Stimulated activated naive CD4-positive, alpha-beta T cell (primary cell): ENCODE measurements at regions not wholly inside any gene's neighbourhood (a gene's known extent, or its start where the extent isn't known, plus 50 kb on each side); places are given as distances from the start of the nearest gene placed in this dataset.
"Not testable (repeated sequence)": the region's sequence is repeated elsewhere in the genome, so short reads cannot be mapped to it uniquely, and the experiment has no call there.

Experiments used
- DNase-seq, 6 experiments: peaks; one replicate each; lab custom pipeline; 2025; lab: John Stamatoyannopoulos, UW

GRCh38 chr15:57878573-57878972, 172.1 kb downstream of the POLR2M start:
- no peak for DNase-seq

DNA sequence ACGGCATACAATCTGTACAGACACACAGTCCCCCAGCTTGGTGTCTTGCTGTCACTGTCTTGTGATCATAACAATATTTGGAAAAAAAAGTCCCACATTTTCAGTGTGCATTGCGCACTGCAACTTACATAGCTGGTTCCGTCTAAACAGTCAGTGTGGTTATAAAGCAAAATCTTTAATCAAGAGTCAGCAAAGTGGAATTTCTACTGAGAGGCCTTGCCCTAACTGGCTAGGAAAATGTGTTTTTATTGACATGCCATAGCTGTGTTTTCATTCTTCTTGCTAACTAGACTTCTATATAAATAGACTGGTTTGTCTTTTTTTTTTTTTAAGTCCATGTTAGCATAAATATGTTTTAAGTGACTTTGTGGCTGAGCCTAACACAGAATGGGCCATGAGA, 174.8 kb downstream of the POLR2M start:
- no peak for DNase-seq

DNA sequence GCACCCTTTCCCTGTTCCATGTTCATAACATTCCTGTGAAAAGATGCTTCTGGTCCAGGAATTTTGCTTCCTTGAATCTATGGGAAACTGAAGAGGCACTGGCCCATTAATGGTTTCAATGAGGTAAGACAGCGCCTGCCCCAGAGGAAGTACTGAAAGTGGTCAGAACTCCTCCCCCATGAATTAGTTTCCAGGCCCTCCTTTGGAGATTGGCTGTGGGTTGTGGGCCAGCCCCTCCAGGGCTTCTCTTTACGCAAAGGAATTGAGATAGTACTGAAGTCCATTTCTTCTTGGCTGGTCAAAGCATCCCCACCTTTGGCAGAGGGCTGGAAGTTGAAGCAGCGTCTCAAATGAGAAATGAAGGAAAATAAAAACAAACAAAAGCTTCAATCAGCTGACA, 175.5 kb downstream of the POLR2M start:
- DNase-seq: no peak

- no peak for DNase-seq
These were observed 177.2 kb downstream of the POLR2M start for GRCh38 chr15:57883701-57884100.

- no peak for DNase-seq
These were observed 178.4 kb downstream of the POLR2M start for GRCh38 chr15:57884936-57885335.

DNA sequence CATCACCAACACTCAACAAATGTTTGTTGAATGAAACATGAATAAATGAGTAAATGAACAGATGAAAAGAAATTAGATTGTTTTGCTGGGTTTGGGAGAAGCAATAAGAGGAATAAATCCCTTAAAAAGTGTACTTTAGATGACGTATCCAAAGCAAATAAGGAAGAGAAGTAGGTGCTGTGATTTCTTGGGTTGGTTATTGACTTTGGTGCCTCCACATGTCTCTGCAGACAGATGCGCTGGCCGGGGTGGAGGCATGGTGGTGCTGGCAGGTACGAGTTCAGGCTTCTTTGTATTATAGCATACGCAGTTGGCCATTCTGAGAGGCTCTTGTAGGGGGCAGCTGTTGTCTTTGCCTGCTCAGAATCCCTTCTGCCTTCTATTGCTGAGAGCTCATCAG, 178.9 kb downstream of the POLR2M start:
- DNase-seq: no peak

DNA sequence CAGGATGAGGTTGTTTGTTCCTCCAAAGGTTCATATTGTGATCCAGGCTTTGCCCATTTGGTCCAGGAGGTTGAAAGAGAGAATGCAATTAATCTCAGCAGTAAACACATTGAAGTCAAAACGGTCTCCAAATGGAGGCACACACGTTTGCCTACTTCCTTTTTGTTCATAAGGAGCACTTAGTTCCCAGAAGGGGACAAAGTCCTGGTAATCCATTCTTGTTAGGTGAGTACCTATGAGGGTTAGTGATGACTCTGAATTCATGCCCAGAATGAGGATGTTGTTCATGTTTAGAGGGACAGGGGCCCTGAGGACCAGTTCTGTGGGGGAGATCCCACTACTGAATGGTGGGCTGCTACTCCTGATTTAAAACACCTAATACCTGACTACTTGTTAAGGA, 177.7 kb downstream of the ALDH1A2 start:
- no peak for DNase-seq

GRCh38 chr15:57890351-57890750, 175.2 kb downstream of the ALDH1A2 start:
- DNase-seq: no peak

DNA sequence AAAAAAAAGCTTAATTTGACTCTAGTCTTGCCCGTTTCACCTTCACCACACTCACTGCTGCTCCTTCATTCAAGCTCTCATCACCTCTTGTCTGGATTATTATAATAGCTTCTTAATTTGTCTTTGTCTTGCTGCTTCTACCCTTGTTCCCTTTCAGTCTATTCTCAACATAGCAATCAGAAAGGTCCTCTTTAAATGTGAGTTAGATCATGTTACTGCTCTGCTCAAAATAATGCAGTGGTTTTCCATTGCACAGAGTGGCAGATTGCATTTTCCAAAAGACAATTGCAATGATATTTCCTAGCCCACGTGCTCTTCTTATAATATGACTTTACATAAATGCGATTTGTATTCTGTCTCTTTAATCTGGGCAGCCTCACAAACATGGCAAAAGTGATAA, 174.6 kb downstream of the ALDH1A2 start:
- no peak for DNase-seq

GRCh38 chr15:57892181-57892580, 173.3 kb downstream of the ALDH1A2 start:
- DNase-seq: no peak

DNA sequence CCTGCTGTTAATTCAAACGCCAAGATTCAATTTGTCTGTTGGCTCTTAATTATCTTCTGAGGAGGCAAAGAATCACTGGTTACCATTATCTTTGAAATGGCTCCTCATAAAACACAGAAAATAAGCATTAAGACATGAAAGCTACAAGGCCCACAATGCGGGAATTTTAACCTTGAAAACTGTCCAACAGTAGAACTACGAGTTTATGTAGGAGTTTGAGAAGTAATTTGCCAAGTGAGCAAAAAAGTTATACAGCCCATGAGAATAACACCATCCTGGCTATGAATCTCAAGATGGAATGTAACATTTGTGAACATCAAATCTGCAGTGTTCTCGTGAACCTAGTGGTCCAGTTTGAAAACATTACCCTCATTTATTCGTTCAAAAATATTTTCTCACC, 172.5 kb downstream of the ALDH1A2 start:
- no peak for DNase-seq

DNA sequence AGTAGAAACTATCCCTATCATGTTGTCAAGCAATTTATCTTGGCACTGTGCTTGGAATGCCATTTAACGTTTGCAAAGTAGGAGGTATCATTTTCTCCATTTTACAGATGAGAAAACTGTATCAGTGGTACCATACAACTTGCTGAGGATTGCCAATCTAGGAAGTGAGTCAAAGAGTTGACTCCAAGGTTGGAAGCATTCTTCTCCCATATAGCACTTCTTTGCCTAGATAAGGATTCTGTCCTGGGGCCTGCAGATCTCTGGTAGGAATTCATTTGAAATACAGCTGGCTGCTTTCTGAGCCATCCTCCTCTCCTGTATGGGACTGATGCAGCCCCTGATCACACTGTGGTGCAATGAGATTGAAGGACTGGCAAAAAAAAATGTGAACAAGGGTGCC, 170.2 kb downstream of the ALDH1A2 start:
- DNase-seq: no peak

- no peak for DNase-seq
These were observed 169.4 kb downstream of the ALDH1A2 start for GRCh38 chr15:57896114-57896513.

DNA sequence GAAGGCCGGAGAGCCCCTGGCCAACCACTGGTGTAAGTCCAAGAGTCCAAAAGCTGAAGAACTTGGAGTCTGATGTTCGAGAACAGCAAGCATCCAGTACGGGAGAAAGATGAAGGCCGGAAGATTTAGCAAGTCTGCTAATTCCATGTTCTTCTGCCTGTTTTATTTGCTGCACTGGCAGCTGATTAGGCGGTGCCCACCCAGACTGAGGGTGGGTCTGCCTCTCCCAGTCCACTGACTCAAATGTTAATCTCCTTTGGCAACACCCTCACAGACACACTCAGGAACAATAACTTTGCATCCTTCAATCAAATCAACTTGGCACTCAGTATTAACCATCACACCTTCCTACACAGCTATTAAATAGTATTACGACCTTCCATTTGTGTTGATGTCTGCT, 168.6 kb downstream of the ALDH1A2 start:
- not testable (repeated sequence) for DNase-seq

- DNase-seq: no peak
These were observed 167.6 kb downstream of the ALDH1A2 start for GRCh38 chr15:57897870-57898269.

GRCh38 chr15:57902155-57902554, 163.4 kb downstream of the ALDH1A2 start:
- DNase-seq: no peak
